SK-N-MC (cell line): ENCODE measurements at regions not wholly inside any gene's neighbourhood (a gene's known extent, or its start where the extent isn't known, plus 50 kb on each side); places are given as distances from the start of the nearest gene placed in this dataset.

Source experiments
- EZH2 ChIP-seq: fragments of 200-600 bp; sonication (generic); IDR thresholded peaks from one replicate; pipeline ENCODE4 v1.6.1; 2017; ENCODE audit warnings: antibody characterized with exemption
- POLR2AphosphoS5 ChIP-seq: IDR thresholded peaks from 2 replicates; pipeline ENCODE4 v1.6.1; 2012; ENCODE audit warnings: mild to moderate bottlenecking, low read depth, low read length, borderline replicate concordance

DNA sequence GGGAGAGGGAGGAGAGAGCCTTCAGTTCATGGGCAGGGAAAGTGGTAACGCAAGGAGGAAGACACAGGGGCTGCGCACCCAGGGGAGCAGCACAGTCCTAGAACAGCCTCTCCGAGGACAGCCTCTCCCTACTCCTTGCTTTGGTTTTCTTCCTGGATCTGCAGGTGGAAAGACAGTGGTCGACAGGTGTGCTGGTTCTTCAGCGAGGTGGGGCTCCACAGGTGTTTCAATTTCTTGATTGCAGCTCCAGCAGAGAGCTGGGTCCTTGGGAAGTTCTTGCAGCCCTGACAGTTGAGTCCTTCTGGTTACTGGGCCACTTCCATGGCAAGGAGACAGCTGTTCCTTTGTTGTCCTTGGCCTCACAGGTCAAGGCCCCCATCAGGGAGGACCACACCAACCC lies 220.7 kb upstream of the NR2F2 start:
- TF ChIP-seq EZH2 (no peak), POLR2AphosphoS5 (no peak)
